ENCODE measurements at regions not wholly inside any gene's neighbourhood (a gene's known extent, or its start where the extent isn't known, plus 50 kb on each side); places are given as distances from the start of the nearest gene placed in this dataset.

DNA sequence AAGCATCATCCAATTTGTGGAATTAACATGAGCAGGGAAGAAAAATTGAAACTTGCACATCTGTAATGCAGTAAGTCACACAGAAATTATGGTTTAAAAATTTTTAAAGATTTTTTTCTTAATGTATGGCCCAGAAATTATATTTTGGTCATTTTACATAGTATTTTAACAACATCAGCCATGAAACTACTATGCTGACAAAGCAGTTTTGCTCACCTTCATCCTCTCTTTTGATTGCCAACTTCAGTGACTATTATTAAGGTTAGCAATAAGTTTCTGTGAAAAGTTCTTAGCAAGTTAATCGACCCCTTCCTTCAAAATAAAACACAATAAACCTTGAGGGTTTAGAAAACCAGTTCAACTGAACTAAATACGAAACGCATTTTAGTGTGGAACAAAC is 1347.0 kb downstream of the EPHA7 start:
- TF ChIP-seq CTCF (IDR thresholded peaks at IDR 0.05) (no peak), POLR2A (IDR thresholded peaks at IDR 0.05) (no peak)
